ENCODE measurements at regions not wholly inside any gene's neighbourhood (a gene's known extent, or its start where the extent isn't known, plus 50 kb on each side); places are given as distances from the start of the nearest gene placed in this dataset.

DNA sequence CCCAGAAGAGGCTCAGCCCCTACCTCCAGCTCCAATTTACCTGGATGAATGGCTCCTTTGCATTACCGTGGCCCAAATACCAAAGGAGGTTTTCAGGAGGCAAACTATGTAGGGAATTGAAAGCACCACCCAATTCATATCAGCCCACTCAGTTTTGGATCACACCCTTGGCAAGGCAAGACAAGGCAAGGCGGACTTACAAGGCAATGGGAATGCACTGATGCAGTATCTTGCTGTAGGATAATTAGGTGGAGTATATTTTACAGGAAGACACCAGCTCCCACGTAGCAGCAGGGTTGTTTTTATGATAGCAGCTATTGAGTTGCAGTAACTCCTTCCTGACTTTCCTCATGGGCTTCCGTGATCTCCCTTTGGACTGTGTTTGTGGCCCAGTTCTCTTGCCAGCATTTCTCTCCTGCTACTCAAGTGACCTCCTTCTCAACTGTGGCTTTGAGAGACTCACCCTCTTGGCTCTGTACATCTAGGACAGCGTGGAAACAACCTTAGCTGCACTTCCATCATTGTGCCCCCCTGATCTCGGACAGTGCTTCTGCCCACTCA lies 935.9 kb downstream of the EFNB2 start:
- H3K4me3 ChIP-seq (ENCODE audit: low read length): no peak overlapping the region
- H3K27ac ChIP-seq (ENCODE audit: low read length): no peak overlapping the region
- no peak for DNase-seq (ENCODE audit: low read depth, low spot score)
- no peaks in the 10 kb centered on the region for H3K27me3 ChIP-seq (ENCODE audit: control insufficient read depth, insufficient read depth, low read length)
- no peaks in the 10 kb centered on the region for H3K9me3 ChIP-seq (ENCODE audit: control insufficient read depth, insufficient read depth, low read length)
- no peaks in the 10 kb centered on the region for H3K36me3 ChIP-seq (ENCODE audit: control insufficient read depth, insufficient read depth, low read length)
- no peaks in the 10 kb centered on the region for H3K4me1 ChIP-seq (ENCODE audit: control insufficient read depth, insufficient read depth, low read length)
- WGBS (ENCODE audit: insufficient coverage, insufficient read length): no CpG with 5 or more reads among the region's 6 CpGs

DNA sequence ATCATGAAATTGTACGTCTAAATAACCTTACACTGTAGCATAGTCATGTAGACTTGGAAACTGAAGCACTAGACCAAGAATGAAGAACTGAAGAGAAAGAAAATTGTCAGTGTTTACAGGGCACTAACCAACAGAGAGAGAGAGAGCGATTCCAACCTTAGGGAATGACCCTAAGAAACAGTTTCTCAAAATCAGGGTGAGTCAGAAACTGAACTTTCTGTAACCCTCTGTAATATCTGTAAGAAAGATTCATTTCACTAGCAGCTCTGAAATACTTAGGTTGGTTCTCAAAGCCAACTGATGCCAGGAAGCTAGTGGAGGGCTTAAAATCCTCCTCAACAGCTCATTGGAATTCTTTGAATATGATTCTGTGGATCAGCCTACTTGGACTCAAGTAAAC lies 936.9 kb downstream of the EFNB2 start:
- Histone ChIP-seq H3K4me1 (ENCODE audit: control insufficient read depth, insufficient read depth, low read length) (no peaks in the 10 kb centered on the region), H3K27me3 (ENCODE audit: control insufficient read depth, insufficient read depth, low read length) (no peaks in the 10 kb centered on the region), H3K36me3 (ENCODE audit: control insufficient read depth, insufficient read depth, low read length) (no peaks in the 10 kb centered on the region), H3K9me3 (ENCODE audit: control insufficient read depth, insufficient read depth, low read length) (no peaks in the 10 kb centered on the region), H3K4me3 (ENCODE audit: low read length) (no peak overlapping the region), H3K27ac (ENCODE audit: low read length) (no peak overlapping the region)
- no CpG with 5 or more reads among the region's 2 CpGs for WGBS (ENCODE audit: insufficient coverage, insufficient read length)
- DNase-seq (ENCODE audit: low read depth, low spot score): no peak

DNA sequence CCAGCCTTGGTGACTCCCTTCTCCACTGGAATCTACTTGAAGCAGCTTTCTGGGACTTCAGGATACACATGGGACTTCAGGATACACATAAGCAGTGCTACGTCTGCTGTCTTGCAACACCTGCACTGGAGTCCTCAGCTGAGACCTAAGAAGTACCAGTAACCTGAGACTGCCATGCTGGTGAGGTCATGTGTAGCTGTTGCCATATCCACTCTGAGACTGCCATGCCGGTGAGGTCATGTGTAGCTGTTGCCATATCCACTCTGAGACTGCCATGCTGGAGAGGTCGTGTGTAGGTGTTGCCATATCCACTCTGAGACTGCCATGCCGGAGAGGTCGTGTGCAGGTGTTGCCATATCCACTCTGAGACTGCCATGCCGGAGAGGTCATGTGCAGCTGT lies 937.9 kb downstream of the EFNB2 start:
- Histone ChIP-seq H3K4me3 (ENCODE audit: low read length) (no peak overlapping the region), H3K27ac (ENCODE audit: low read length) (no peak overlapping the region), H3K4me1 (ENCODE audit: control insufficient read depth, insufficient read depth, low read length) (no peaks in the 10 kb centered on the region), H3K9me3 (ENCODE audit: control insufficient read depth, insufficient read depth, low read length) (no peaks in the 10 kb centered on the region), H3K36me3 (ENCODE audit: control insufficient read depth, insufficient read depth, low read length) (no peaks in the 10 kb centered on the region), H3K27me3 (ENCODE audit: control insufficient read depth, insufficient read depth, low read length) (no peaks in the 10 kb centered on the region)
- DNase-seq (ENCODE audit: low read depth, low spot score): no peak
- WGBS (ENCODE audit: insufficient coverage, insufficient read length): no CpG with 5 or more reads among the region's 6 CpGs

DNA sequence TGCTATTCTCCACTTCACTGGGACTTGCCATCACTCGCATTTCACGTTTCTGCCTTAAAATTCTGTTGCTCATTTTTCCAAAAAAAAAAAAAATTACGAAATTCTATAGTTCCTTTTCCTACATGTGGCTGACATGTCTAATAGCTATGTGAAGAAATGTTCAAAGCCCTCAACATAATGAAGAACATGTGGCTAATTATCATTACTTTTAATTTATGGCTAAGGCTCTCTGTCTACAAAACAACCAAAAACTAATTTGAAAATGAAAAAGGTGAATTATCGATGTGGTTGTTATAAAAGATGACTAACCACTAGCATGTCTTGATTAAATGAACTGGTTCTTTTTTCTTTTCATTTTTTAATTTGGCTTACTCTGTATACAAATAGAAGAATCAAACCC lies 940.0 kb downstream of the EFNB2 start:
- no peaks in the 10 kb centered on the region for H3K27me3 ChIP-seq (ENCODE audit: control insufficient read depth, insufficient read depth, low read length)
- no peak overlapping the region for H3K27ac ChIP-seq (ENCODE audit: low read length)
- no peaks in the 10 kb centered on the region for H3K36me3 ChIP-seq (ENCODE audit: control insufficient read depth, insufficient read depth, low read length)
- H3K9me3 ChIP-seq (ENCODE audit: control insufficient read depth, insufficient read depth, low read length): no peaks in the 10 kb centered on the region
- no peak for DNase-seq (ENCODE audit: low read depth, low spot score)
- no peak overlapping the region for H3K4me3 ChIP-seq (ENCODE audit: low read length)
- H3K4me1 ChIP-seq (ENCODE audit: control insufficient read depth, insufficient read depth, low read length): no peaks in the 10 kb centered on the region
- 100% methylated on average over 1 of the region's 4 CpGs for WGBS (ENCODE audit: insufficient coverage, insufficient read length)

DNA sequence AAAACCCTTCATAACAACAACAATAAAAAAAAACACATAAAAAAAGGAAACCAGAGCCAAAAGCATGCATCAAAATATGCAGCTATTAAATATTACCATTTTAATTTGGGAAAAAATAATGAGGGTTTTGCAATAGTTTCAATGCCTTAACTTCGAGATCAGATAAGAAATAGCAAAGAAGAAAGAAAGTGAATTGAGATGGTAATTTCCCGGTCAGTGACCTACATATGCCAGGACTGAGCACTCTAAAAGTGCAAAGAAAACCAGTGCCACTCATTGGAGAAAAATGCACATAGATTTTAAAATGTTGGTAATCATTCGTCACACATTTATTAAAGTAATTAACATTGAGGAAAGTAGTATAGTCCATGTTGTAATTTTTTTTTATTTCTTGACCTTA lies 944.2 kb downstream of the EFNB2 start:
- WGBS (ENCODE audit: insufficient coverage, insufficient read length): no CpG with 5 or more reads among the region's 3 CpGs
- Histone ChIP-seq H3K9me3 (ENCODE audit: control insufficient read depth, insufficient read depth, low read length) (no peaks in the 10 kb centered on the region), H3K4me1 (ENCODE audit: control insufficient read depth, insufficient read depth, low read length) (no peaks in the 10 kb centered on the region), H3K27me3 (ENCODE audit: control insufficient read depth, insufficient read depth, low read length) (no peaks in the 10 kb centered on the region), H3K27ac (ENCODE audit: low read length) (no peak overlapping the region), H3K4me3 (ENCODE audit: low read length) (no peak overlapping the region), H3K36me3 (ENCODE audit: control insufficient read depth, insufficient read depth, low read length) (no peaks in the 10 kb centered on the region)
- no peak for DNase-seq (ENCODE audit: low read depth, low spot score)

DNA sequence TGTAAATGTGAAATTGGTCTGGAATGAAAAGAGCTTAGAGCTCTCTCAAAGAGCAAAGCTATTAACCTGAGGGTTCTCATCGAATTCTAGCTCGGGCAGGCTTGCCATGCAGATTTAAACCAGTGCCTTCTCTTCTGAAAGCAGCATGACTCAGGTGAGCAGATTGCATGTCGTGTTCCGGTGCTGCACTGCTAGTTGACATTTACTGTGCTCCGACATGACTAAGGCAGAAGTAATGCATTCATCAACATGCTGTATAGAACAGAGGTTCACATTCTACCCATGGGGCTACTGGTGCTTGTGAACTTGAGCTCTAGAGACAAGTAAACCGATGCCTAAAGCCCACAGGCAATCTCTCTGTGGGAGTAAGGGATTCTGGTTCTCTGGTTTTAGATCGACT lies 947.7 kb downstream of the EFNB2 start:
- no peaks in the 10 kb centered on the region for H3K27me3 ChIP-seq (ENCODE audit: control insufficient read depth, insufficient read depth, low read length)
- H3K4me1 ChIP-seq (ENCODE audit: control insufficient read depth, insufficient read depth, low read length): no peaks in the 10 kb centered on the region
- no peaks in the 10 kb centered on the region for H3K36me3 ChIP-seq (ENCODE audit: control insufficient read depth, insufficient read depth, low read length)
- H3K9me3 ChIP-seq (ENCODE audit: control insufficient read depth, insufficient read depth, low read length): no peaks in the 10 kb centered on the region
- DNase-seq (ENCODE audit: low read depth, low spot score): no peak
- no peak overlapping the region for H3K4me3 ChIP-seq (ENCODE audit: low read length)
- no peak overlapping the region for H3K27ac ChIP-seq (ENCODE audit: low read length)
- no CpG with 5 or more reads among the region's 7 CpGs for WGBS (ENCODE audit: insufficient coverage, insufficient read length)

DNA sequence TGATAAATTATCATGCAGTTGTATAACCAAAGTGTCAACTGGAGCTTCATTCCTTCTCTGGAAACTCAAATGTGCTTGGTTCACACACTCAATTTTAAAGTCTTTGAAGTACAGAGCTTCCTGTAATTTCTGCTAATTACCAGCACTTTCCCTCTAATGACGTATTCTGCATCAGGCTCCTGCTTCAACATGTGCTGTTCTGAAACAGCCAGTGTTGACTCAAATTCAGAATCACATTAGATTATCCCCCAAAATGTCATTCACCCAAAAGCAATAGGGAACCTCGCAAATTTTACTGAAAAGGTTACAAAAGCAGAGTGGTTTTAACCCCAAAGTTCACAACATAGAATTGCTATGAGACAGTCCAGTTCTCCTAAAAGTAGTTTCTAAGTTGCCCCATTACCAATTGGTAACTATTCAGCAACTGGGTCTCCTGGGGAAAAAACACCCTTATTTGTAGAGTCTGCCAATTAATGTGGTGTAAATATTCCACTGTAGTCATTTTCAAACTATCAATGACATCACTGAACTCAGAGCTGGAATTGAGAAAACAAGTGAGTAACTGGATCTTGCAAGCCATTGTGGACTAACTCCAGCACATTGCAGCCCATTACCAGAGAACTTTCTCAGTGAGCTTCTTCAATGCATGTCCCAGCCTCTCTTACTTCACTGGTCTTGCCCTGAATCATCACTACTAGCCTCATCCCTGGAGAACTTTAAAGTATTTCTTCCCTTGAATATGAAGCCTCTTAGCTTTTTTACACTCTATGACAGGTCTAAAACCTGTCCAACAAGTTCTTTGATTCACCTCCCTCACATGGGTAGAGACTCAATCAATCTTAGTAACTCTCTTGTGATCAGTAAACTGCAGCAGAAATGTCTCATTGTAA lies 955.4 kb downstream of the EFNB2 start:
- Histone ChIP-seq H3K4me1 (ENCODE audit: control insufficient read depth, insufficient read depth, low read length) (no peaks in the 10 kb centered on the region), H3K4me3 (ENCODE audit: low read length) (no peak overlapping the region), H3K36me3 (ENCODE audit: control insufficient read depth, insufficient read depth, low read length) (no peaks in the 10 kb centered on the region), H3K27ac (ENCODE audit: low read length) (no peak overlapping the region), H3K9me3 (ENCODE audit: control insufficient read depth, insufficient read depth, low read length) (no peaks in the 10 kb centered on the region), H3K27me3 (ENCODE audit: control insufficient read depth, insufficient read depth, low read length) (no peaks in the 10 kb centered on the region)
- WGBS (ENCODE audit: insufficient coverage, insufficient read length): no CpG with 5 or more reads among the region's 2 CpGs
- no peak for DNase-seq (ENCODE audit: low read depth, low spot score)

DNA sequence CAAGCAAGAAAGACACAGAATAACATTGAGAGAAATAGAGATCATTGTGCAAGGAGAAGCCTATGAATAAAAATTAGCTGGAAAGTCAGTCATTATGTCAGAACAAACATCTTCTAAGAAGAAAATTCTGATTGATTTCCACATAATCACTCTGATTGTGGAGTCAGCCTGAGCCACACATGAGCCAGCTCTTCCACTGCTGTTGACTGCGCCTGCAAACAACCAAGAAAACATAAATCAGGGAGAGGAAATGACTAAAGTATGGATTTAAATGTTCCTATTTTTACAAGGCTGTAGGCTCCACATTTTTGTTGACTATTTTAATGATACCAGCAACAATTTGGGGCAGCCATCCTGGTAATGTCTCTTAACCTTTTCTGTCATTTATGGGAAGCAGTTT lies 962.3 kb downstream of the EFNB2 start:
- Histone ChIP-seq H3K27me3 (ENCODE audit: control insufficient read depth, insufficient read depth, low read length) (no peaks in the 10 kb centered on the region), H3K36me3 (ENCODE audit: control insufficient read depth, insufficient read depth, low read length) (no peaks in the 10 kb centered on the region), H3K9me3 (ENCODE audit: control insufficient read depth, insufficient read depth, low read length) (no peaks in the 10 kb centered on the region), H3K4me3 (ENCODE audit: low read length) (no peak overlapping the region), H3K27ac (ENCODE audit: low read length) (no peak overlapping the region), H3K4me1 (ENCODE audit: control insufficient read depth, insufficient read depth, low read length) (no peaks in the 10 kb centered on the region)
- no peak for DNase-seq (ENCODE audit: low read depth, low spot score)
- WGBS (ENCODE audit: insufficient coverage, insufficient read length): no CpG with 5 or more reads among the region's 1 CpG

DNA sequence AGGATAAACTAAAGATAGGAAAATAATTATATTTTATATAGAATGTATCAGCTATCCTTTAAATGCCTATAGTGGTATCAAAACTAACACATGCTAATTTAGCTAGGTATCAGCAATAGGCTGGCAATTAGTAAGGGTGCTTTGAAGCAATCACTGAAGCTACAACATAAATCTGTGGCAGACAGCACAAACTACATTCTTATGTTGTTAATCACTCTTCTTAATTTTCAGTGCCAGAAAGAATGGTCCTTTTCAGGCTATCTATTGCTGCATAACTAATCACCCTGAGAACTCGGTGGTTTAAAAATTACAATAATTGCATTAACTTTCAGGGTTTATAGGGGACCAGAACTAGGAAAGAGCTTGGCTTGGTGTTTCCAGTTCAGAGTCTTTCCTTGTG lies 963.1 kb downstream of the EFNB2 start:
- Histone ChIP-seq H3K27ac (ENCODE audit: low read length) (no peak overlapping the region), H3K27me3 (ENCODE audit: control insufficient read depth, insufficient read depth, low read length) (no peaks in the 10 kb centered on the region), H3K36me3 (ENCODE audit: control insufficient read depth, insufficient read depth, low read length) (no peaks in the 10 kb centered on the region), H3K4me1 (ENCODE audit: control insufficient read depth, insufficient read depth, low read length) (no peaks in the 10 kb centered on the region), H3K9me3 (ENCODE audit: control insufficient read depth, insufficient read depth, low read length) (no peaks in the 10 kb centered on the region), H3K4me3 (ENCODE audit: low read length) (no peak overlapping the region)
- WGBS (ENCODE audit: insufficient coverage, insufficient read length): no CpG with 5 or more reads among the region's 1 CpG
- DNase-seq (ENCODE audit: low read depth, low spot score): no peak

DNA sequence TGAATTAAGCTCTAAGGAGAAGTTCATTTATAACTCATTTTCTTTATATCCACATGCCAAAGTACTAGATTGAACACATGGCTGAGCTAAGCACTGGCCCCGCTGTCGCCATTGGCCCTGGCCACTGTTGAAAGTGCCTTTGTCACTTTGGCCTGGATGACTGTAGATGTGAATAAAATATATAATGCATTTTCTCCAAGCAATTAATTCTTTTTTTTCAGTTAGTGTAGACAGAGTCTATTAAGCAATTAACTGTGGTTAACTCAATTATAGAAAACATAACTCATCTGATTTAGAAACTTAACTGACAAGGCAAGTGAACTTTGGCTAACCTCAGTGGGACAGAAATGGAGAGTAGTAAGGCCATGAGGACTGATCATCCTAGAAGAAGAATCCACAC lies 965.6 kb downstream of the EFNB2 start:
- DNase-seq (ENCODE audit: low read depth, low spot score): no peak
- no CpG with 5 or more reads among the region's 2 CpGs for WGBS (ENCODE audit: insufficient coverage, insufficient read length)
- Histone ChIP-seq H3K27me3 (ENCODE audit: control insufficient read depth, insufficient read depth, low read length) (no peaks in the 10 kb centered on the region), H3K27ac (ENCODE audit: low read length) (no peak overlapping the region), H3K4me1 (ENCODE audit: control insufficient read depth, insufficient read depth, low read length) (no peaks in the 10 kb centered on the region), H3K4me3 (ENCODE audit: low read length) (no peak overlapping the region), H3K9me3 (ENCODE audit: control insufficient read depth, insufficient read depth, low read length) (no peaks in the 10 kb centered on the region), H3K36me3 (ENCODE audit: control insufficient read depth, insufficient read depth, low read length) (no peaks in the 10 kb centered on the region)

Measured in iPS DF 6.9 (cell line).